HG03066 (cell line): ENCODE measurements at regions not wholly inside any gene's neighbourhood (a gene's known extent, or its start where the extent isn't known, plus 50 kb on each side); places are given as distances from the start of the nearest gene placed in this dataset.
"Not testable (repeated sequence)": the region's sequence is repeated elsewhere in the genome, so short reads cannot be mapped to it uniquely, and the experiment has no call there.

ENCODE experiments used
- ATAC-seq: cut with Tn5 transposase; IDR thresholded peaks from one replicate; pipeline ENCODE4 v1.9.1; 2021; ENCODE audit warnings: low read depth; ENCODE audit not compliant: unreplicated experiment

GRCh38 chr10:65571011-65571570, 1354.7 kb upstream of the LRRTM3 start:
- ATAC-seq = peak; percentile 52

DNA sequence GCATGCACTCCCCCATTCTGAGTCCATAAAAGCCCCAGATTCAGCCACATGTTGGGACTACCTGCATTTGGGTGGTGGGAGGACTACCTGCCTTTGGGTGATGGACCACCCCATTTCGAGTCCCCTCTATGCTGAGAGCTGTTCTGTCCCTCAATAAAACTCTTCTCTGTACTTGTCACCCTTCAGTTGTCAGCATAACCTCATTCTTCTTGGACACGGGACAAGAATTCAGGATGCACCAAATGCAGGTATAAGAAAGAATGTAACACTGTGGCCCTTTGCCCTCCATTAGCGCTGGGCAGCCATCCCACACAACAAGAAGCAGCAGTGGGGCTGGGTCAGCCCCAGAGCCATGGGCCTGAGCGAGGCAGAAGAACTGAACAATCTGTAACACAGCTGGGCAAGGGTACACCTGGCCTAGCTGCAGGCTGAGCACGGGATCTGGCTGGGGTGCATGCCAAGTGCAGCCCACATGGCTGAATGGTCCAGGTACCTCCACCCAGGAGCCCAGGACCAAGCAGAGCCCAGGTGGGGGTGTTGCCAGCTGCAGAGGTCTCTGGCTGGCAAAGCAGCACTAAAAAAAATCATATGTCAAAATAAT, 1344.3 kb upstream of the LRRTM3 start:
- no peak for ATAC-seq

DNA sequence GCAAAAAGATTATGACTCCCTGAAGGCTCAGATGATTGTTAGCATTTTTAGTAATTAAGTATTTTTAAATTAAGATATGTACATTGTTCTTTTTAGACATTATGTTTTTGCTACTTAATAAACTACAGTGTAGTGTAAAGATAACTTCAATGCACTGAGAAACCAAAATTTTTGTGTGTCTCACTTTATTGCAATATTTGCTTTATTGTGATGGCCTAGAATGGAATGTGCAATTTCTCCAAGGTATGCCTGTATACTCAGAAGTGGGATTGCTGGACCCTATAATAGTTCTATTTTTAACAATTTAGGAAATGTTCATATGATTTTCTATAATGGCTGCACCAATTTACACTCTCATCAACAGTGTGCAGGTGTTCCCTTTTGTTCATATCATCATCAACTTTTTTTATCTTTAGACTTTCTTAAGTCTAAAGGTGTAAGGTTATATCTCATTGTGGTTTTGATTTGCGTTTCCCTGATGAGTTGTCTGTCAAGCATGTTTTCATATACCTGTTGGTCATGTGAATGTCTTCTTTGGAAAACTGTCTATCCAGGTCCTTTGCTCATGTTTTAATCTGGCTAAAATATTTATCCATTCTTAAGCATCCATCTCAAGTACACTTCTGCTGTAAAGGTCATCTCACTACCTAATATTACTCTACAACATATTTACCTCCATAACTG, 1323.5 kb upstream of the LRRTM3 start:
- no peak for ATAC-seq

GRCh38 chr10:65611592-65611991, 1314.2 kb upstream of the LRRTM3 start:
- no peak for ATAC-seq

GRCh38 chr10:65614956-65615565, 1310.8 kb upstream of the LRRTM3 start:
- no peak for ATAC-seq

GRCh38 chr10:65618126-65618525, 1307.7 kb upstream of the LRRTM3 start:
- ATAC-seq = no peak

GRCh38 chr10:65620404-65621048, 1305.3 kb upstream of the LRRTM3 start:
- no peak for ATAC-seq

DNA sequence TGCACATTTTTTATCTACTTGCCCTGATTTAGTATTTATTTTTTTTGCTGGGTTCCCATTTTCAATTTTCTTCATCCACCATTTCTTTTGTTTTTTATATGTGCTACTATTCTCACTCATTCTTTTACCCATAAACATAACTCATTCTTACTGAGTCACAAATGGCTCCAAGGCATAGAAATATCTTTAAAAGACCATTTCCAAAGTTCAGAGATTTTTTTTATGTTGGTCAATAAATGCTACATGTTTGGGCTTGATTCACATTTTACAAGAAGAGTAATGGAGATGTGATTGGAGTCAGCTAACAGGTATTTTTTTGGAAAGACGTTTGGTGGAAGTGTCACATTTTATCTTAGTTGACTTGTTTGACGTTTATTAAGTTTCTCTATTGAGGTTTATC, 1303.2 kb upstream of the LRRTM3 start:
- no peak for ATAC-seq

- ATAC-seq = no peak
These were observed 1297.2 kb upstream of the LRRTM3 start for GRCh38 chr10:65628493-65629139.

DNA sequence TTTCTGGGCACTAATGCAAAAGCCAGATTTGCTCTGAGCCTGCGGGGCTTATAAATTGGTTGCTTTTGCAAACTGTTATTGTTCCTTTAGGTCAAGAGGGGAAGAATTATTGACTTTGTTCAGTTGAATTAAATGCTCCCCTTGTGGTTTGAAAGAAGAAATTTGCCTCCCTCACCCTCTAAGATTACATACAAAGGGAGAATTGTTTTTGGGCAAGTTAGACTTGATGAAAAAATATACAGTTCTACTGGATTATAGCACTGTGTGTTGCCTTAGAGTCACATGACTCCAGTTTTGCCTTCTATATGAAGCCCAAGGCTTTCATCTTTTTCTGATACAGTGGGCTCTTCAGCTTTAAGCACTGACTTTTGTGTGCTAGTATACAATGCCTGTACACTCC, 1265.8 kb upstream of the LRRTM3 start:
- ATAC-seq = no peak

DNA sequence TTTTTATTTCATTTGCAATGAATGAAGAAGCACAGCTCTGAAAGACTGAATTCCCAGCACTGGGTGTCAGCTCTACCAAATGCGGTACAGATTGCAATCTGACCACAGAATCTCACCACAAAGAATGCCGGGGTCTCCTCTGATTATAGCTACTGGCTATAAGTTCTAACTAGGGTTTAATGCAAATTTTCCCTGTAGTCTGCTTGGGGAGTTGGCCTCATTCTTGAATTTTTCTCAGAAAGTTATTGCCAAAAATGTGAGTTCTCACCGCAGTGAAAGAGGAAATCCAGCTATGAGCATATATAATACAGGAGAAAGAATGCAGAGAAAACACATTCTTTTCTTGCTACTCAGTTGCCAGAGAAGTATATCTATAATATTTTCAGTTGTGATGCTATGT, 1255.7 kb upstream of the LRRTM3 start:
- no peak for ATAC-seq

DNA sequence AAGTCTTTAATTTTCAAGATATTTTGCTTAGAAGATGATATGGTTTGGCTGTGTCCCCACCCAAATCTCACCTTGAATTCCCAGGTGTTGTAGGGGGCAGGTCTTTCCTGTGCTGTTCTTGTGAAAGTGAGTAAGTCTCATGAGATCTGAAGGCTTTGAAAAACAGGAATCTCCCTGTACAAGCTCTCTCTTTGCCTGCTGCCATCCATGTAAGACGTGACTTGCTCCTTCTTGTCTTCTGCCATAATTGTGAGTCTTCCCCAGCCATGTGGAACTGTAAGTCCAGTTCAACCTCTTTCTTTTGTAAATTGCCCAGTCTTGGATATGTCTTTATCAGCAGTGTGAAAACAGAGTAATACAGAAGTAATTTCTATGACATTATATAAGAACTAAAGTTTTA, 1255.2 kb upstream of the LRRTM3 start:
- ATAC-seq = not testable (repeated sequence)

DNA sequence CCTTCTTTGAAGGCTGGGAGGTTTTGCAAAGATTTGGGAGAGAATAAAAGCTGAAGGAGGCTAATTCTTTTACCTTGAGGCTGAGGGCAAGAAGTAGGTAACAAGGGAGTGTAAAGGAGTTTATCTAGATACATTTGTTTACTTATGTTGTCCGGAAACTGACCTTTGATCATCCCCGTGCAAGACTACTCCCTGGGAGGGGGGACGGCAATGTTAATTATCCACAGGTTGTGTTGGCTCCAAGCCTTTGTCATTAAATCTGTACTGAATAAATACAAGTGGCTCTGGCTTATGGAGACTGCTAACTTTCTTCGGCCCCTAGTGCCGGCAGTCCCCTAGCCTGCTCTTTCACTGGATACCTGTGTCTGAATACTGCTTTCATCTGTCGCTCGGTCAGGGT, 1250.6 kb upstream of the LRRTM3 start:
- ATAC-seq = no peak

DNA sequence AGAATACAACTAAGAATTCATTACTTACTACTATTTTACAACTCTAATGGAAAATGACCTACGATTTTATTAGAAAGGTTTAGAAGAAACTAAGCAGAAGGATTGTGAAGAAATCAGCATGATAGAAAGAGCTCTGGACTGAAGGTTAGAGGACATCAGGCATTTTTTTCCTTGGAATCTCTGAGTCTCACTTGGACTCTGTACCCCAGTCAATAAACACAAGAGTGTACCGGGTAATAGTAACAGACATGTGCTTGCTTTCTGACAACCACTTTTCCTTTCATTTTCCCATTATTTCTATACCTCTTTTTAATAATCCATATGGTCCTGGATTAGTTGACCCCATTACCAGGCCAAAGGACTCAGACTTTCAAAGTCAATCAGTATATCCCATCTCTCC, 1240.9 kb upstream of the LRRTM3 start:
- ATAC-seq = no peak

DNA sequence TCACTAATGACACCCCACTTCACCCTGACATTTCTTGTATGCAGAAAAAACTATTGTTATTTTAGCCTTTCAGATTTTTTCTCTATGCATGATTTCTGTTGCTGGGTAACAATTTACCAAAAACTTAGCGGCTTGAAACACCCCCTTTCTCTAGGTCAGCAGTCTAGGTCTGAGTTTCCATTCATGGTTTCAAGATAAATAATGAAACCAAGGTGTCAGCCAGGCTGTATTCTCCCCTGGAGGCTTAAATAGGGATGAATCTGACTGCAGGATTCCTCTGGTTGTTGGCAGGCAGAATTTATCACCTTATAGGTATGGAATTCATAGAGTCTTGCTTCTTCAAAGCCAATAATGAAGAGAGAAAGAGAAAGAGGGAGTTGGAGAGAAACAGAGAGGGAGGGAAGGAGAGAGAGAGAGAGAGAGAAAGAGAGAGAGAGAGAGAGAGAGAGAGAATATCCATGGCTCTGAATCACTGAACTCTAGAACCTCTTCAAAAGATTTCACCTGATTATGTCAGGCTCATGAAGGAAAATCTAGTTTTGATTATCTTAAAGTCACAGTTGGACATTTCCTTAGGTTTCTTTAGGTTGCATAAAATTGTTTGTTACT, 1224.6 kb upstream of the LRRTM3 start:
- no peak for ATAC-seq

DNA sequence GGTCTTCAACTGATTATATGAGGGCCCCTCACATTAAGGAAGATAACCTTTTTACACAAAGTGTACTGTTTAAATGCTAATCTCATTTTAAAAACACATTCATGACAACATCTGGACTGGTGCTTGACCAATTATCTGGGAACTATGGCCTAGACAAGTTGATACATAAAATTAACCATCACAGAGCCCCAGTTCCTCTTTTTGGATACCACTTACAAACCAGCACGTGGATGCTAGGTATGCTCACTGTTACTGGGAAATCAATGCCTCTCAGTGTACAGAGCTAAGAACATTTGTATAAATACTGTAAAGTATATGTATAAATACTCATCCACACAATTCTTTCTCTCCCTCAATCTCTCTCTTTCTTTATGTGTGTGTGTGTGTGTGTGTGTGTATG, 1217.8 kb upstream of the LRRTM3 start:
- no peak for ATAC-seq

GRCh38 chr10:65710306-65710705, 1215.5 kb upstream of the LRRTM3 start:
- no peak for ATAC-seq

DNA sequence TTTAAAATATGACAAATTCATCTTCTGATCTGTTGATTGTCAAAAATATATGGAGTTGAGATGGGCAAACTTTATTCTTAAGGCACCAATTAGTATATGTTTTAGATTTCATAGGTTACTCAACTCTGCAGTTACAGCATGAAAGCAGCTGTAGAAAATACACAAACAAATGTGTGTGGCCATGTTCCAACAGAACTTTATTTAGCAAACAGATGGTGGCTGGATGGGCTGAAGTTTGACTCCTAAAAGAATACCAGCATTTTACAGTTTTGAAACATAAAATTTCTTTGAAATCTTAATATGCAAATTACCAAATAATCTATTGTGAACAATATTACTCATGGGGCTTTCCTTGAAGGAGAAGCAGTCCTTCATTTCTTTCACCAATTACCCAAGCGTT, 1206.0 kb upstream of the LRRTM3 start:
- no peak for ATAC-seq

DNA sequence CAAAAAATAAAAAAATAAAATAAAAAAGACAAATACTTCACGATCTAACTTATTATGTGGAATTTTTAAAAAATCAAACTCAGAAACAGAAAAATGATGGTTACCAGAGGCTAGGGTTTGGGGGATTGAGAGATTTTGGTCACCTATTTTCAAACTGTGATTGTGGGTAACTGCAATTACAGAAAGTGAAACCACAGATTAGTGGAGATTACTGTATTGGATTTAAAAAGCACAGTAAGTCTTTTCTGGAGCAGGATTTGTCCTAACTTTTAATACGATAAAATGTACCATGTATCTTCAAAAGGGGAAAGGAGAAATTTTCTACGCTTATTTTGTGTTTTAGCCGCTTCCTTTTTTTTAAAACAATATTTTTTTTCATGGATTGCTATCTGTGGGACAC, 1204.9 kb upstream of the LRRTM3 start:
- ATAC-seq = no peak

DNA sequence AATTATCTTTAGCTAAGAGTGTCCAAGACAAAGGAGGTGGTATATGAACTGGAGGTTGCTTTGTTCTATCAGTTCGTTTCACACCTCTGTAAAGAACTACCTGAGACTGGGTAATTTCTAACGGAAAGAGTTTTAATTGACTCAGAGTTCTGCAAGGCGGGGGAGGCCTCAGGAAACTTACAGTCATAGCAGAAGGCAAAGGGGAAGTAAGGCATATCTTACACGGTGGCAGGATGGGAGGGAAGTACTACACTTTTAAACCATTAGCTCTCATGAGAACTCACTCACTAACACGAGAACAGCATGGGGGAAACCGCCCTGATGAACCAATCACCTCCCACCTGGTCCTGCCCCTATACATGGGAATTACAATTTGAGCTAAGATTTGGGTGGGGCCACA, 1202.3 kb upstream of the LRRTM3 start:
- ATAC-seq = no peak
